PC-3 (cell line): ENCODE measurements at regions not wholly inside any gene's neighbourhood (a gene's known extent, or its start where the extent isn't known, plus 50 kb on each side); places are given as distances from the start of the nearest gene placed in this dataset.

Experiments
- ATAC-seq: fragments of 200-7000 bp; cut with Tn5 transposase; 2 replicates; pipeline ENCODE4 v1.9.1; 2020; ENCODE audit warnings: mild to moderate bottlenecking, moderate library complexity
- BruUV-seq: library from RNA; stranded (reverse); fragments of 400-500 nt; replicated peaks from 2 replicates; lab custom pipeline; 2021; lab: Mats Ljungman, UMichigan
- CTCF ChIA-PET: fragments of 300-600 bp; sonication (Branson Sonifier 250); formaldehyde crosslinking; loops from one replicate; lab custom pipeline; 2022; ENCODE audit warnings: antibody characterized with exemption; lab: Charles Lee
- POLR2A ChIA-PET: fragments of 300-600 bp; sonication (Branson Sonifier 250); formaldehyde crosslinking; loops from one replicate; lab custom pipeline; 2022; ENCODE audit warnings: antibody characterized with exemption; ENCODE audit not compliant: unreplicated experiment; lab: Charles Lee
- DNase-seq: peaks from one replicate; pipeline ENCODE4 v3.0.0-alpha.2; 2015
- H2AFZ ChIP-seq: fragments of 300-600 bp; sonication (generic); 2 replicates; pipeline ENCODE4 v1.6.0; 2016; ENCODE audit warnings: antibody characterized with exemption, low read length
- H3F3A ChIP-seq: fragments of 300-600 bp; sonication (generic); one replicate; pipeline ENCODE4 v1.6.0; 2017; ENCODE audit warnings: antibody characterized with exemption, low read length, control low read depth, mild to moderate bottlenecking; ENCODE audit not compliant: unreplicated experiment
- H3K27ac ChIP-seq: fragments of 300-600 bp; sonication (generic); 2 replicates; pipeline ENCODE4 v1.5.1; 2016; ENCODE audit warnings: mild to moderate bottlenecking, low read length
- H3K27me3 ChIP-seq: fragments of 300-600 bp; sonication (generic); 2 replicates; pipeline ENCODE4 v1.6.1; 2016; ENCODE audit warnings: low read length, mixed read lengths
- H3K36me3 ChIP-seq: fragments of 300-600 bp; sonication (generic); 2 replicates; pipeline ENCODE4 v1.6.1; 2016; ENCODE audit warnings: low read depth, mixed run types, low read length, mixed read lengths
- H3K4me1 ChIP-seq: fragments of 300-600 bp; sonication (generic); 2 replicates; pipeline ENCODE4 v1.5.1; 2016; ENCODE audit warnings: low read length; ENCODE audit not compliant: insufficient read depth
- H3K4me2 ChIP-seq: fragments of 300-600 bp; sonication (generic); 2 replicates; pipeline ENCODE4 v1.6.0; 2016; ENCODE audit warnings: low read length
- H3K4me3 ChIP-seq: fragments of 300-600 bp; sonication (generic); 2 replicates; pipeline ENCODE4 v1.5.1; 2016; ENCODE audit warnings: mild to moderate bottlenecking, low read length, mixed read lengths
- H3K79me2 ChIP-seq: fragments of 300-600 bp; sonication (generic); 2 replicates; pipeline ENCODE4 v1.6.1; 2017; ENCODE audit warnings: low read length, mixed read lengths
- H3K9ac ChIP-seq: fragments of 300-600 bp; sonication (generic); 2 replicates; pipeline ENCODE4 v1.6.0; 2016; ENCODE audit warnings: mild to moderate bottlenecking, low read length
- H3K9me2 ChIP-seq: fragments of 300-600 bp; sonication (generic); replicated peaks from 2 replicates; pipeline ENCODE4 v1.6.1; 2016; ENCODE audit warnings: mixed run types, low read length, mixed read lengths
- H3K9me3 ChIP-seq: fragments of 300-600 bp; sonication (generic); 2 replicates; pipeline ENCODE4 v1.6.1; 2016; ENCODE audit warnings: low read length, mixed read lengths
- H4K20me1 ChIP-seq: fragments of 300-600 bp; sonication (generic); 2 replicates; pipeline ENCODE4 v1.6.1; 2016; ENCODE audit warnings: low read length, mixed read lengths
- EZH2 ChIP-seq: fragments of 300-600 bp; sonication (generic); IDR thresholded peaks from one replicate; pipeline ENCODE4 v1.6.1; 2017; ENCODE audit warnings: antibody characterized with exemption, mild to moderate bottlenecking, low read length; ENCODE audit not compliant: unreplicated experiment
- EZH2phosphoT487 ChIP-seq: fragments of 300-600 bp; sonication (generic); IDR thresholded peaks from 2 replicates; pipeline ENCODE4 v1.6.1; 2018; ENCODE audit warnings: mild to moderate bottlenecking, antibody characterized with exemption, low read length, borderline replicate concordance
- intact Hi-C: fragments of 100-400 bp; cut with micrococcal nuclease; formaldehyde crosslinking; loops from 2 replicates; pipeline ENCODE4 v1.9.0; 2023
- TF ChIP-seq, protein P1 (sequence below): fragments of 300-600 bp; sonication (generic); conservative IDR thresholded peaks from 2 replicates; pipeline ENCODE4 v1.5.1; 2017; ENCODE audit warnings: antibody characterized with exemption, low read depth, mild to moderate bottlenecking, low read length

DNA sequence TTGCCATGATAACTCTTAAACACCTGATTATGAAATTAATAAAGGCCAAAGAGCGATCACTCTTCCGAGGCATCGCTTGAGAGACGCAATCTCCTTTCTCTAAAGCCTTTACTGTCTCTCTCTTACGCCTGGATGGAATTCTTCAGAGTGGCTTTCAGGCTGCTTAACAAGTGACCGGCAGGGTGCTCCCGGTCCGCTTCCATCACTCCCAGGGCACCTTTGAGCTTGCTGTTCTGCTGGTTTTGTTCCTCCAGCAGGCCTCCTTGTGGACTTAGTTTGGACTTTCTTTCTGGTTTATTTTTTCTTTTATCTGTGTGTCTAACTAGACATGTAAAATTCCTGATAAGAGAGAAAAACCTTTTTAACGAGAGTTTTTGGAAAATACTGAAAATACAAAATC, 60.9 kb downstream of the MRPL32 start:
- DNase-seq (no peak), ATAC-seq (no peak)
- no peaks in the 10 kb centered on the region for H3K27me3 ChIP-seq
- no peaks in the 10 kb centered on the region for H4K20me1 ChIP-seq
- no peaks in the 10 kb centered on the region for H3K36me3 ChIP-seq
- H3K79me2 ChIP-seq: no peaks in the 10 kb centered on the region
- ChIA-PET POLR2A (no interaction called here), CTCF (no interaction called here)
- TF ChIP-seq, protein P1, sequence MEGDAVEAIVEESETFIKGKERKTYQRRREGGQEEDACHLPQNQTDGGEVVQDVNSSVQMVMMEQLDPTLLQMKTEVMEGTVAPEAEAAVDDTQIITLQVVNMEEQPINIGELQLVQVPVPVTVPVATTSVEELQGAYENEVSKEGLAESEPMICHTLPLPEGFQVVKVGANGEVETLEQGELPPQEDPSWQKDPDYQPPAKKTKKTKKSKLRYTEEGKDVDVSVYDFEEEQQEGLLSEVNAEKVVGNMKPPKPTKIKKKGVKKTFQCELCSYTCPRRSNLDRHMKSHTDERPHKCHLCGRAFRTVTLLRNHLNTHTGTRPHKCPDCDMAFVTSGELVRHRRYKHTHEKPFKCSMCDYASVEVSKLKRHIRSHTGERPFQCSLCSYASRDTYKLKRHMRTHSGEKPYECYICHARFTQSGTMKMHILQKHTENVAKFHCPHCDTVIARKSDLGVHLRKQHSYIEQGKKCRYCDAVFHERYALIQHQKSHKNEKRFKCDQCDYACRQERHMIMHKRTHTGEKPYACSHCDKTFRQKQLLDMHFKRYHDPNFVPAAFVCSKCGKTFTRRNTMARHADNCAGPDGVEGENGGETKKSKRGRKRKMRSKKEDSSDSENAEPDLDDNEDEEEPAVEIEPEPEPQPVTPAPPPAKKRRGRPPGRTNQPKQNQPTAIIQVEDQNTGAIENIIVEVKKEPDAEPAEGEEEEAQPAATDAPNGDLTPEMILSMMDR: no peak
- TF ChIP-seq EZH2phosphoT487 (no peak), EZH2 (no peak)
- peaks cover 13% of the 10 kb centered on the region for H3K4me1 ChIP-seq
- no peak overlapping the region for H3K9ac ChIP-seq
- H3K27ac ChIP-seq: no peak overlapping the region
- H2AFZ ChIP-seq: no peak overlapping the region
- no peaks in the 10 kb centered on the region for H3K9me3 ChIP-seq
- BruUV-seq: no TSS peak
- H3K9me2 ChIP-seq: no peaks in the 10 kb centered on the region
- H3F3A ChIP-seq: no peaks in the 10 kb centered on the region
- no peak overlapping the region for H3K4me2 ChIP-seq
- no peak overlapping the region for H3K4me3 ChIP-seq
- intact Hi-C loops: no loop called here

DNA sequence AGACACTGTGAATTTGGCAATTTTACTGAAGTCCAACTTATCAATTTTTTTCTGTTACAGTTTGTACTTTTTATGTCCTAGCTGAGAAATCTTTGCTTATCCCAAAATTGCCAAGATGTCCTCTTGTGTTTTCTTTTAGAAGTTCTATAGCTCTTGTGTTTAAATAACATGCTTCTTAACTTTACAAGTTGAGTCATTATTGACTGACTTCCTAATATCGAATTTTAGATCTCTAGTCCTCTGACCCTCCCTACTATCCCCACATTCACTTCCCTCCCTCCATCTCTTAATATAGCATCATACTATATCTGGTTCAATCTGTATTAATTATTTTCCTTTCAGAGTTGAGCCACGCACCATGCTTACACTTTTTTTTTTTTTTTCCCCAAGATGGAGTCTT, 61.9 kb downstream of the MRPL32 start:
- intact Hi-C loops: no loop called here
- ChIA-PET CTCF (interaction anchor here (0.6 to 1.2 kb wide), 3 partner anchors 12 to 710 kb away, joined by 3 to 4 read pairs (median 3); no protein-coding TSS in a partner anchor), POLR2A (interaction anchor here (0.7 kb wide), 1 partner anchor 1887 kb away, joined by 3 read pairs; no protein-coding TSS in a partner anchor)
- peak; percentile 97 for ATAC-seq
- Histone ChIP-seq H3K27ac (no peak overlapping the region), H2AFZ (no peak overlapping the region), H3K27me3 (no peaks in the 10 kb centered on the region), H4K20me1 (no peaks in the 10 kb centered on the region), H3K4me2 (peak overlapping the region; percentile 39), H3K9me3 (no peaks in the 10 kb centered on the region), H3F3A (no peaks in the 10 kb centered on the region), H3K4me1 (peaks cover 13% of the 10 kb centered on the region), H3K9ac (no peak overlapping the region), H3K79me2 (no peaks in the 10 kb centered on the region), H3K36me3 (no peaks in the 10 kb centered on the region), H3K9me2 (no peaks in the 10 kb centered on the region), H3K4me3 (no peak overlapping the region)
- BruUV-seq: no TSS peak
- TF ChIP-seq EZH2phosphoT487 (no peak), EZH2 (no peak)
- TF ChIP-seq, protein P1: no peak
- DNase-seq: peak; percentile 57

DNA sequence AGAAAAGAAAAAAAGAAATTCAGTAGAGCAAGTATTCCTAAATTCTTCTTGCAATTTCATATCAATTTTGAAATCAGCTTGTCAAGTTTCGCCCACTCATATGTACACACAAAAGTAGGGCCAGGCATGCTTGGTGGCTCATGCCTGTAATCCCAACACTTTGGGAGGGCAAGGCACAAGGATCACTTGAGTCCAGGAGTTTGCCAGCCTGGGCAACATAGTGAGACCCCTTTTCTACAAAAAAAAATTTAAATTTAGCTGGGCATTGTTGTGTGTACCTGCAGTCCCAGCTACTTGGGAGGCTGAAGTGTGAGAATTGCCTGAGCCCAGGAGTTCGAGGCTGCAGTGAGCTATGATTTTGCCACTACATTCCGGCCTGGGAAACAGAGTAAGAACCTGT, 65.4 kb downstream of the MRPL32 start:
- no peak overlapping the region for H3K4me3 ChIP-seq
- BruUV-seq: no TSS peak
- no peaks in the 10 kb centered on the region for H3K27me3 ChIP-seq
- no peaks in the 10 kb centered on the region for H3F3A ChIP-seq
- H3K4me2 ChIP-seq: no peak overlapping the region
- TF ChIP-seq EZH2 (no peak), EZH2phosphoT487 (no peak)
- TF ChIP-seq, protein P1: no peak
- peaks cover 13% of the 10 kb centered on the region for H3K4me1 ChIP-seq
- H3K36me3 ChIP-seq: no peaks in the 10 kb centered on the region
- no peaks in the 10 kb centered on the region for H3K9me2 ChIP-seq
- intact Hi-C loops: no loop called here
- ATAC-seq: no peak
- H3K27ac ChIP-seq: no peak overlapping the region
- H4K20me1 ChIP-seq: no peaks in the 10 kb centered on the region
- no peaks in the 10 kb centered on the region for H3K9me3 ChIP-seq
- no peak overlapping the region for H3K9ac ChIP-seq
- CTCF ChIA-PET: no interaction called here
- H2AFZ ChIP-seq: no peak overlapping the region
- no peak for DNase-seq
- POLR2A ChIA-PET: no interaction called here
- no peaks in the 10 kb centered on the region for H3K79me2 ChIP-seq
